ENCODE measurements at regions not wholly inside any gene's neighbourhood (a gene's known extent, or its start where the extent isn't known, plus 50 kb on each side); places are given as distances from the start of the nearest gene placed in this dataset. TPM values are rescaled to one million over a fixed set of nuclear protein-coding genes. Genes with fewer than 3 reads are reported as not detected.

GRCh38 chr12:33967760-33968159 lies 54.5 kb upstream of the ALG10 start:
- no peak overlapping the region for H3K27ac ChIP-seq (ENCODE audit: low read depth, low read length)
- H3K4me1 ChIP-seq (ENCODE audit: control insufficient read depth in 3 of 3, insufficient read depth in 3 of 3, low read length in 3 of 3), result no peaks in the 10 kb centered on the region
- no peaks in the 10 kb centered on the region for H3K36me3 ChIP-seq (ENCODE audit: control insufficient read depth in 3 of 3, insufficient read depth in 3 of 3, low read length in 3 of 3)
- H3K27me3 ChIP-seq (ENCODE audit: control insufficient read depth in 3 of 3, insufficient read depth in 3 of 3, low read length in 3 of 3), result no peaks in the 10 kb centered on the region
- no peak overlapping the region for H3K9ac ChIP-seq (ENCODE audit: low read depth in 1 of 3, low read length in 3 of 3)
- no peak overlapping the region for H3K4me3 ChIP-seq (ENCODE audit: low read length in 3 of 3)
- H3K9me3 ChIP-seq (ENCODE audit: control insufficient read depth in 3 of 3, low read length in 3 of 3), result no peaks in the 10 kb centered on the region

Small RNA genes lying in the stretch of these regions (small RNA-seq; reads per million reads assigned to genes)
- gene RNU6-400P, result not detected
- gene RNU6-472P, result not detected
